ENCODE measurements at regions not wholly inside any gene's neighbourhood (a gene's known extent, or its start where the extent isn't known, plus 50 kb on each side); places are given as distances from the start of the nearest gene placed in this dataset.

GRCh38 chrX:13473442-13474163 lies 95.8 kb upstream of the EGFL6 start (continued):
- TF ChIP-seq, protein P1, sequence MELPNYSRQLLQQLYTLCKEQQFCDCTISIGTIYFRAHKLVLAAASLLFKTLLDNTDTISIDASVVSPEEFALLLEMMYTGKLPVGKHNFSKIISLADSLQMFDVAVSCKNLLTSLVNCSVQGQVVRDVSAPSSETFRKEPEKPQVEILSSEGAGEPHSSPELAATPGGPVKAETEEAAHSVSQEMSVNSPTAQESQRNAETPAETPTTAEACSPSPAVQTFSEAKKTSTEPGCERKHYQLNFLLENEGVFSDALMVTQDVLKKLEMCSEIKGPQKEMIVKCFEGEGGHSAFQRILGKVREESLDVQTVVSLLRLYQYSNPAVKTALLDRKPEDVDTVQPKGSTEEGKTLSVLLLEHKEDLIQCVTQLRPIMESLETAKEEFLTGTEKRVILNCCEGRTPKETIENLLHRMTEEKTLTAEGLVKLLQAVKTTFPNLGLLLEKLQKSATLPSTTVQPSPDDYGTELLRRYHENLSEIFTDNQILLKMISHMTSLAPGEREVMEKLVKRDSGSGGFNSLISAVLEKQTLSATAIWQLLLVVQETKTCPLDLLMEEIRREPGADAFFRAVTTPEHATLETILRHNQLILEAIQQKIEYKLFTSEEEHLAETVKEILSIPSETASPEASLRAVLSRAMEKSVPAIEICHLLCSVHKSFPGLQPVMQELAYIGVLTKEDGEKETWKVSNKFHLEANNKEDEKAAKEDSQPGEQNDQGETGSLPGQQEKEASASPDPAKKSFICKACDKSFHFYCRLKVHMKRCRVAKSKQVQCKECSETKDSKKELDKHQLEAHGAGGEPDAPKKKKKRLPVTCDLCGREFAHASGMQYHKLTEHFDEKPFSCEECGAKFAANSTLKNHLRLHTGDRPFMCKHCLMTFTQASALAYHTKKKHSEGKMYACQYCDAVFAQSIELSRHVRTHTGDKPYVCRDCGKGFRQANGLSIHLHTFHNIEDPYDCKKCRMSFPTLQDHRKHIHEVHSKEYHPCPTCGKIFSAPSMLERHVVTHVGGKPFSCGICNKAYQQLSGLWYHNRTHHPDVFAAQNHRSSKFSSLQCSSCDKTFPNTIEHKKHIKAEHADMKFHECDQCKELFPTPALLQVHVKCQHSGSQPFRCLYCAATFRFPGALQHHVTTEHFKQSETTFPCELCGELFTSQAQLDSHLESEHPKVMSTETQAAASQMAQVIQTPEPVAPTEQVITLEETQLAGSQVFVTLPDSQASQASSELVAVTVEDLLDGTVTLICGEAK (IDR thresholded peaks at IDR 0.05; ENCODE audit: borderline replicate concordance) = no peak
- TF ChIP-seq E4F1 (IDR thresholded peaks at IDR 0.05; ENCODE audit: borderline replicate concordance, partially characterized antibody) (no peak), RAD21 (IDR thresholded peaks at IDR 0.05; ENCODE audit: insufficient read depth, low read depth, low read length) (no peak), TCF12 (IDR thresholded peaks at IDR 0.05; ENCODE audit: low read depth, low read length) (peak; percentile 81), SPI1 (IDR thresholded peaks at IDR 0.05; ENCODE audit: borderline replicate concordance, insufficient read depth, low read depth, low read length) (peak; percentile 60; the same call in 1 of the 2 replicates), PAX8 (IDR thresholded peaks at IDR 0.05) (no peak), EZH2 (IDR thresholded peaks at IDR 0.05; ENCODE audit: borderline replicate concordance, control insufficient read depth, low read depth, low read length) (no peak), SP1 (IDR thresholded peaks at IDR 0.05; ENCODE audit: low read depth, low read length) (peak; percentile 59), ATF7 (IDR thresholded peaks at IDR 0.05; ENCODE audit: low read depth) (no peak; the same call in 1 of the 2 replicates), HDAC2 (IDR thresholded peaks at IDR 0.05) (no peak), SMAD5 (IDR thresholded peaks at IDR 0.05; ENCODE audit: low read depth) (no peak), POLR2AphosphoS2 (IDR thresholded peaks at IDR 0.05; ENCODE audit: low read depth, low read length) (no peak), BCLAF1 (IDR thresholded peaks at IDR 0.05) (no peak), POLR2A (IDR thresholded peaks at IDR 0.05; ENCODE audit: low read depth, low read length) (no peak), SIN3A (IDR thresholded peaks at IDR 0.05; ENCODE audit: low read depth, low read length) (no peak; the same call in 1 of the 2 replicates), IRF3 (IDR thresholded peaks at IDR 0.05) (no peak)
- TF ChIP-seq, protein P2, sequence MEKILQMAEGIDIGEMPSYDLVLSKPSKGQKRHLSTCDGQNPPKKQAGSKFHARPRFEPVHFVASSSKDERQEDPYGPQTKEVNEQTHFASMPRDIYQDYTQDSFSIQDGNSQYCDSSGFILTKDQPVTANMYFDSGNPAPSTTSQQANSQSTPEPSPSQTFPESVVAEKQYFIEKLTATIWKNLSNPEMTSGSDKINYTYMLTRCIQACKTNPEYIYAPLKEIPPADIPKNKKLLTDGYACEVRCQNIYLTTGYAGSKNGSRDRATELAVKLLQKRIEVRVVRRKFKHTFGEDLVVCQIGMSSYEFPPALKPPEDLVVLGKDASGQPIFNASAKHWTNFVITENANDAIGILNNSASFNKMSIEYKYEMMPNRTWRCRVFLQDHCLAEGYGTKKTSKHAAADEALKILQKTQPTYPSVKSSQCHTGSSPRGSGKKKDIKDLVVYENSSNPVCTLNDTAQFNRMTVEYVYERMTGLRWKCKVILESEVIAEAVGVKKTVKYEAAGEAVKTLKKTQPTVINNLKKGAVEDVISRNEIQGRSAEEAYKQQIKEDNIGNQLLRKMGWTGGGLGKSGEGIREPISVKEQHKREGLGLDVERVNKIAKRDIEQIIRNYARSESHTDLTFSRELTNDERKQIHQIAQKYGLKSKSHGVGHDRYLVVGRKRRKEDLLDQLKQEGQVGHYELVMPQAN (conservative IDR thresholded peaks at IDR 0.05) = no peak
